ENCODE measurements at regions not wholly inside any gene's neighbourhood (a gene's known extent, or its start where the extent isn't known, plus 50 kb on each side); places are given as distances from the start of the nearest gene placed in this dataset.

DNA sequence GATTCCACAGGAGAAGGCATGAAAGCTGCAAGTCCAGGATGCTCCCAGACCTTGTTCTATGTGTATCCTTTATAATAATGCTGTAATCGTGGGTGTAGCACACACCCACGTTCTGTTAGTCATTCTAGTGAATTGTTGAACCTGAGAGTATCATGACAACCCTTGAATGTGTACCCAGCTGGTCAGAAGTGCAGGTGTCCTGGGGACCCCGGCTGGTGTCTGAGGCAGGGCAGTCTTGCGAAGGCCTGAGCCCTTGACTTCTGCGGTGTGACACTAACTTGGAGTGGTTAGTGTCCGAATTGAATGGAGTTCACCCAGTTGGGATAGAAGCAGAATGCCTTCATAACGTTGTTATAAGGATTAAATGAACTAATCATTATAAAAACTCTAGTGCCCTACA is 218.0 kb upstream of the TNRC6C start:
- no peak for DNase-seq

GRCh38 chr17:77741109-77741508 is 217.4 kb upstream of the TNRC6C start:
- no peak for DNase-seq

DNA sequence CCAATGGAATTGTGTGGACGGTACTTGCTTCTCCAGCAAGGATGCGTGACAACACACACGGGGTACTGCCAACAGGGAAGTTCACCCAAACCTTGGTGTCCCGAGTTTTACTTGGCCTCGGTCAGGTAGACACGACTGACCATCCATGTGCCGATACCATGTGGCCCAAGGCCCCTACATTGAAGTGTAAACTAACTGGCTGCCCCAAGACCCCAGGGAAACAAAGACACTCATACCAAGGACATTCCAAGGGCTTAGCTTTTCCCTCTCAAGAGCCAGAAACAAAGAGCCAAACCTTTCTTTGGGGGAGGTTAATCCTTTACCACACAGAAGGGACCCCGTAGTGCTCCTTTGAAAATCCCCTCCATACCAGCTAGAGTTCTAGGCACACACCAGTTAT is 215.9 kb upstream of the TNRC6C start:
- no peak for DNase-seq

DNA sequence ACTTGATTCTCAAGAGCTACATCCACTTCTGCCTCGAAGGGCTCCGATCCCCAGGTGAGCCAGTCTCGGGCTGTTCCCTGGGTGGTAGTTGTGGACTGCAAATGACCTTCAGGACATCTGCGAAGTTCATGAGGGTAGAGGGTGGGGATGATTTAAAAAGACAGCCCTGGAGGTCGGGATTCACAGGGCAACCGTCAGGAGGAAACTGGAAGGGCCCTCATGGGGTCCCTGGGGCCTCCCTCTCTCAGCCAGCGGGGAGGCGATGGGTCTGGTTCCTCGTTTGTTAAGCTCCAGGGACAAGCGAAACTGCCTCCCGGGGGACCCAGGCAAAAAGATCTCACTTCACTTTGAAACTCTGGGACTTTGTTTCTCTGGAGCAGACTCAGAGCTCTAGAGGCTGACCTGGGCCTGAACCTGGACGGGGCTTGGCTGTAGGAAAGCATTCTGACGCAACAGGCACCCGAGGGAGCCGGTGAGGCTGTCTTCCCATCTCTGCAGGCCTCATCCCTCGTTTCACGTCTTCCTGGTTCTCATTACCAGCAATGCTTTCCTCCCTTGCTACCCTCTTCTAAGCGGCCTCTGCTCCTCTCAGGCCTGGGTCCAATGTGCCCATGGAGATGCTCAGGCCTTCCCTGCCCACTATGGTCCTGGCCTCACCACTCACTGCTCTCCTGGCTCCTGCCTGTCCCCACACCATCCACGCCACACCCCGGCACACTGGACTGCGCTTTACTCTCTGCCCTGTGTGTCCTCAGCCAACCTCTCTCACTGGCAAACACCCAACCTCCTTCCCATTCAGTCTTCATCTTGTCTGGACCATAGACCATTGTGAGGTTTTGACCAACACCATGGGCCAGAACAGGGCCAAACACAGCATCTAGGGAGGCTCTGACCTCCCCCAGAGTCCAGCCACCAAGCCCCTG is 214.2 kb upstream of the TNRC6C start:
- DNase-seq: no peak

DNA sequence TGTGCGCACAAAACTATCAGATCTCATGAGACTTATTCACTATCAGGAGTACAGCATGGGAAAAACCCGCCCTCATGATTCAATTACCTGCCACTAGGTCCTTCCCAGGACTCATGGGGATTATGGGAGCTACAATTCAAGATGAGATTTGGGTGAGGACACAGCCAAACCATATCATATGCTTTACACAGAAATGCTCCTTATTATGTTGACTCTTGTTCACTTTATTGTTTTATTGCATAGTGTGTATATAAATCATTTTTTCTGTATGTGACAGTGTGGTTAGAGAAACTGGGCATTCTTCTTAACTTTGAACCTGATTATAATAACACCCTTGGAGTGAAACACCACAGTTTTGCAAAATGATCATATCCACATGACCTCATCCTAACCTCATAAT is 212.8 kb upstream of the TNRC6C start:
- no peak for DNase-seq

- DNase-seq: no peak
Measured at GRCh38 chr17:77746393-77746792, 212.1 kb upstream of the TNRC6C start.

GRCh38 chr17:77746896-77747554 is 211.5 kb upstream of the TNRC6C start:
- DNase-seq: no peak

DNA sequence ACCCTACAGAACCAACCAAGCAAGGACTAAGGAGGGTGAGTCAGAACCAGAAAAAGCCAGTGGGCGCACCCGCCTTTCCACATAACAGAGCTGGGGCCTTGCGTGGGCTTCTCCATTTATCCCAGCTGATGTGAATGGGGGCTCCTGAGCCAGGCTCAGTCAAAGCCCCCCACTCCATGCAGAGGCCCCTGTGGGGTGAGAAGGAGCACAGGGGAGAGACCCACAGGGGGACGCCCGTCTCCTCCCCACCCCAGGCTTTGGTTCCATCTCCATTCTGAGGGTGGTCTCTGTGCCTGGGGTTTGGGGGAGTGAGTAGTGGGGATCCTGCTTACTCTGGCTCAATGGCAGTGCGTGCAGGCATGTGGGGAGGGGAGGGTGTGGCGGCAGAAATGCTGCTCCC is 210.1 kb upstream of the TNRC6C start:
- DNase-seq: no peak

- DNase-seq: no peak
Measured at GRCh38 chr17:77749321-77749751, 209.2 kb upstream of the TNRC6C start.

DNA sequence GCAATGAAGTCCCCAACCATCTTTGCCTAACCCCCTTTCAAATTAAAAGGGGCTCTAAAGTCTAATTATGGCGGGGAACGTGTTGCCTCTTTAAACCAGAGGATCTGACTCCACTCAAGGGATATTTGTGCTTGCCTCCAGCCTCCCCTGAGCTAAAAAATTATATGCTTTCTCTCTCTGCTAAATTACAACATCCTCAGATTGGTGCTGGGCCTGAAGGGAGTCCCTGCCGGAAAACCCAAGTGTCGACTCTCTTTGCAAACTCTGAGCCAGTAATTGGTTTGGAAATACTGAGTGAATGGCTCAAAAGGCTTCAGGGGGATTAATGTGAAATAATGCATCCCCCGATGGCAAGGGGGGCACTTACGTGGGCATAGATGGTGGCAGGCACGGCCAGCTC is 208.5 kb upstream of the TNRC6C start:
- DNase-seq: no peak

DNA sequence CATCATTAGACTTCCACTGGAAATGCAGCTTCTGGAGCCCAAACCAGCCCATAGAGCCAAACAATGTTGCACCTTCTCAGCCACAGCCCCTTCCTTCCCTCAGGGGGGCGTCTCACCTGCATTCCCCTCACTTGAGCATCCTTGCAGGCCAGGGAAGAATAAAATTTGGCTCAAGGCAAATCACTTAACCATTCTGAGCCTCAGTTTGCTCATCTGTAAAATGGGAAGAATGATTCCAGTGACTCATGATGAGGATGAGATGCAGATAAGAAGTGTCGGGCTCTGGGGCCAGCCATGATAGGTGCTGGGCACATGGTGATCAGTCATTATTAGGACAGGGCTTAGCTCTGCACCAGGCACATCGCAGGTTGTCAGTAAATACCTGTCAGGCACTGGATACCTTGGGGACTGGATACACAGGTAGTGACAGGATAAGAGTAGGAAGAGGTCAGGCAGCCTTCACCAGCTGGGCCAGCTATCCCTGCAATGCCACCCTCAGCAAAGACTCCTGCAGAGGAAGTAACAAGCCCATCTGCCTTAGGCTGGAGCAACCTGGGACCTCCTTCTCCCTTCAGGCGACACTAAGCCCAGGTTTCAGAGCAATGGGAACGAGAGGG is 208.0 kb upstream of the TNRC6C start:
- DNase-seq: no peak

DNA sequence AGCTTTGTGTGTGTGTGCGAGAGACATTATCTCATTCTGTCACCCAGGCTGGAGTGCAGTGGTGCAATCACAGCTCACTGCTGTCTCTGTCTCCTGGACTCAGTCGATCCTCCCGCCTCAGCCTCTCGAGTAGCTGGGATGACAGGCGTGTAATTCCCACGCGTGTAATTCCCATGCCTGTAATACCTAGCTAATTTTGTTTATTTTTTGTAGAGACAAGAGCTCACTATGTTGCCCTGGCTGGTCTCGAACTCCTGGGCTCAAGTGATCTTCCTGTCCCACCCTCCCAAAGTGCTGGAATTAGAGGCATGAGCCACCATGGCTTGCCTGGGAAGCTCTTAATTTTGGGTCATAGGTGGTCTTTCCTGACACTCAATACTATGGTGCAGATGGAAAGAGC is 205.3 kb upstream of the TNRC6C start:
- DNase-seq: no peak

DNA sequence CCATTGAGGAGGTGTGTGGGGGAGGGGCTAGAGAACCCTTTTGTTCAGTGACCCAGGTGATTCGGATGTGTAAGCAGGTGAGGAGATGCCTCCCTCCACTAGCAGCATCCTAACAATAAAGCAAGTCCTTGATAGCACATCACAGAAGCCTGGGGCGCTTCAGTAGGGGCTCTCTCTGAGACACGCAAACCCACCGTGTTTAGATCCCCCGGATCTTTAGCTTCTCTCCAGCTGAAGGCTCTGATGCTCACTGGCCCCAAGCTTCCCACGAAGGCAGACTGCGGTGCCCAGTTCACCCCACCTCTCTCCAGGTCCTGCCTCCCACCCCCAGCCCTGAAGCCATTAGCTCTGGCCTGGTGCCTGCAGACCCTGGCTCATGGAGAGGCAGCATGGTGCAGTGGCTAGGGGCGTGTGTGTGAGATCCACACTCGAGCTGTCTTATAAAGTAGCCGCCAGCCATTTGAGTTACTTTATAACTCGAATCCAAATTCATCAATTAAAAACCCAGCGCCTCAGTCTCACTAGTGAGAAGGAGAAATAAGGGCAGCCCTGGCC is 204.7 kb upstream of the TNRC6C start:
- DNase-seq: no peak

- no peak for DNase-seq
Measured at GRCh38 chr17:77754956-77755355, 203.5 kb upstream of the TNRC6C start.

DNA sequence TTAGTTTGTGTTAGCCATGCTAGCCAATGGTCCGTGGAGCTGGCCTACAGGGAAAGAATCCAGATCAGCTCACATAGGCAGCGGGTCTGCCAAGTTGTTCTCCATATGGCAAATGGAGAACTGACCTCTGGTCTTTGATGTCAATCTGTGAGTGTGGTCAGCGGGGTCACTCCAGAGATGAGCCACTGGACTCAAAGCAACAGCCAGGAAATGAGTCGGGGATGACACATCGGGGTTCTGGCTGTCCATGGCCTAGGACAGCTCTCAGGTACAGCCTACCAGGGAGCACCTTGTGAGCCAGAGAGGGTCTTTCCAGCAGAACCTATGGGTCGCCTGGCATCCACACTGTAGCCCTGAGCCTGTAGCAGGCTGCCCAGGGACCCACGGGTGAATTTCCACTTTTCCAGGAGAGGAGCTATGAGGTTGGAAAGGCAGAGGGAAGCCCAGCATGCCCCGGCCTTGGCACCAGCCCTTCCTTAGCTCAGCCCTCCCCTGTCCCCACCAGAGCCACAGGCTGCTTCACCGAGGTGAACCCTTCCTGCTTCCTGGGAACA is 203.0 kb upstream of the TNRC6C start:
- DNase-seq: no peak

GRCh38 chr17:77756028-77756427 is 202.5 kb upstream of the TNRC6C start:
- DNase-seq: no peak

DNA sequence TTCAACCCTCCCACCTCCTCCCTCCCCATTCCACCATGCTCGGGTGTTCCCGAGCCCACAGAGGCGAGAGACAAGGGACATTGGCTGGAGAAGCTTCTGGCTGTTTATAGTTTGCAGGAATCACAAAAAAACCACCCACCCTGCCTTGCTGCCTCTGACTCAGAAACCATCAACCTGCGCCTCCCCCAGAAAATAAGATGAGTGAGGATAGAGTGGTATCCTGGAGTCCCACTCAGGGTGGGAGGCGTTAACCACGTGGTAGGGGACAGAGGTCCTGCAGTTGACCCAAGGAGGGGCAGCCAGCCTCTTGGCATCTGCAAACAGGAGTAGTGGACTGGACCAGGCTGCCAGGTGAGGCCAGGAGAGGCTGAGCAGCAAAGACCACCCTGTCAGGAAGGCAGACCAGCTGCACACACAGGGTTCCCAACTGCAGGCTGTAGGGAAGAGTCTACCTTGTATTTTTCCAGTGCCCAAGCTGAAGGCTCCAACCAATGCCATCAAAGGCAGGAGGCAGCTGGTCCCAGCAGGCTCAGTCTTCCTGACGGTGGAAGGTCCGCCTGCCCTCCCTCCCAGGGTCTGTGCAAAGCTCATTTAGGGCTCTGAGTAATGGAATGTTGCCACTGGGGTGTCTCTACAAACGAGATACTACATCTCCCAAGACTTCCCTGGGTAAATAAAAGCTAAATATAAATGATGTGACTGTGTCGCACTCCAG is 201.5 kb upstream of the TNRC6C start:
- DNase-seq: no peak

DNA sequence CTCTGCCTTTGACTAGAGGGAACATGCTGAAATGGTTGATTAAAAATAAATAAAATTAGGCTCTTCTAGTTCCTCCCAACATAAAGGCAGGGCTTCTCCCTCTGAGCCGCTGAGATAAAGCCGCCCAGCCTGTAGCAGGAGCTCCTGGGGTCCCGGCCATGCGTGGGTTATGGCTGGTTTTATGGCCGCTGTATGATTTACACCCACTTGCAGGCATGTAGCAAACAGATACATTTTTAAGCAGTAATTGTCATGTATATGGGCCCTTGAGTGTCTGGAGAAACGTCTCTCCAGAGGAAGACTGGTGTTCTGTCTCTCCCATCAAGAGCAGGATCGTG is 201.0 kb upstream of the TNRC6C start:
- DNase-seq: no peak

DNA sequence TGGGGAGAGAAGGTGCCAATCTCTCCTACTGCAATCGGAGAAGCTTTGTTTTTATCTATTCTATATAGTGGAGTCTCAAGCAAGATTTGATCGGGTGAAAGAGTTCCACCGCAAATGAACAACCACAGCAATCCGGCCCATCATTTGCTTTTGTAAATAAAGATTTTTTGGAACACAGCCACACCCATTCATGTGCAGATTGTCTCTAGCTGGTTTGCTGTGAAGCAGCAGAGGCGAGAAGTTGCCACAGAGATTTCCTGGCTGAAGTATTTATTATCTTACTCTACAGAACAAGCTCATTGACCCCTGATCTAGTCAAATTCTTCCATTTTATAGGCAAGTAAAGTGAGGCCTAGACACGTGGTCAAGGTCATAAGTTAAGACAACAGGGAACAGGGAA is 195.5 kb upstream of the TNRC6C start:
- DNase-seq: peak; percentile 44

GRCh38 chr17:77763575-77763974 is 194.9 kb upstream of the TNRC6C start:
- no peak for DNase-seq

- no peak for DNase-seq
Measured at GRCh38 chr17:77765292-77765691, 193.2 kb upstream of the TNRC6C start.

DNA sequence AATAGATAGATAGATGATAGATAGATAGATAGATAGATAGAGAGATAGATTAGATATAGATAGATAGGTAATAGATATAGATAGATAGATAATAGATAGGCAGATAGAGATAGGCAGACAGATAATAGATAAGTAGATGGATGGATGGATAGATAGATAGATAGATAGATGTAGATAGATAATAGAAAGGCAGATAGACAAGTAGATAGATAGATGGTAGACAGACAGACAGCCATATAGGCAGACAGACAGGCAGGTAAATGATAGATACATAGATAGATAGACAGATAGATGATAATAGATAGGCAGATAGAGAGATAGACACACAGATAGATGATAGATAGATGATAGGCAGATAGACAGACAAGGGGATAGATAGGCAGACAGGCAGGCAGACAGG is 191.4 kb upstream of the TNRC6C start:
- no peak for DNase-seq

Measured in NCI-H526 treated with DMSO at 0.1 percent for 48 hours (cell line).